Activated naive CD8-positive, alpha-beta T cell treated with anti-CD3 and anti-CD28 coated beads, Interleukin-2, amount 10 ng/mL, durations not matched to agents 7 days and 5 days (primary cell): ENCODE measurements at regions not wholly inside any gene's neighbourhood (a gene's known extent, or its start where the extent isn't known, plus 50 kb on each side); places are given as distances from the start of the nearest gene placed in this dataset.

Experiments
- ATAC-seq: fragments of 150-1000 bp; cut with Tn5 transposase; one replicate; pipeline ENCODE4 v1.10.0; 2021; ENCODE audit warnings: low read depth, moderate library complexity
- POLR2A ChIA-PET: fragments of 350-600 bp; sonication (Branson Sonifier 250); formaldehyde crosslinking; loops from one replicate; lab custom pipeline; 2021; ENCODE audit warnings: antibody characterized with exemption; lab: Charles Lee
- DNase-seq: peaks from one replicate; pipeline ENCODE4 v3.0.0; 2021
- H3K27ac Mint-ChIP-seq: one replicate; pipeline ENCODE4 v1.8.0; 2022; ENCODE audit warnings: mild to moderate bottlenecking, mixed read lengths
- H3K27me3 Mint-ChIP-seq: one replicate; pipeline ENCODE4 v1.8.0; 2022; ENCODE audit warnings: mild to moderate bottlenecking, moderate library complexity, mixed read lengths
- H3K36me3 Mint-ChIP-seq: one replicate; pipeline ENCODE4 v1.8.0; 2021; ENCODE audit warnings: mild to moderate bottlenecking, mixed read lengths
- H3K4me1 Mint-ChIP-seq: one replicate; pipeline ENCODE4 v1.8.0; 2021; ENCODE audit warnings: mixed read lengths
- H3K4me3 Mint-ChIP-seq: one replicate; pipeline ENCODE4 v1.8.0; 2022; ENCODE audit warnings: mild to moderate bottlenecking, moderate library complexity, mixed read lengths
- H3K9me3 Mint-ChIP-seq: one replicate; pipeline ENCODE4 v1.8.0; 2021; ENCODE audit warnings: mixed read lengths

GRCh38 chr2:150735894-150736498 is 248.5 kb upstream of the RND3 start:
- Mint-ChIP-seq H3K4me1 (no peaks in the 10 kb centered on the region), H3K4me3 (no peak overlapping the region), H3K27me3 (no peaks in the 10 kb centered on the region), H3K36me3 (no peaks in the 10 kb centered on the region), H3K27ac (no peak overlapping the region), H3K9me3 (no peaks in the 10 kb centered on the region)
- DNase-seq: no peak
- ATAC-seq: no peak
- POLR2A ChIA-PET: no interaction called here

- DNase-seq: no peak
- Mint-ChIP-seq H3K27ac (no peak overlapping the region), H3K4me3 (no peak overlapping the region), H3K4me1 (no peaks in the 10 kb centered on the region), H3K27me3 (no peaks in the 10 kb centered on the region), H3K9me3 (peaks cover 2% of the 10 kb centered on the region), H3K36me3 (no peaks in the 10 kb centered on the region)
- no peak for ATAC-seq
- POLR2A ChIA-PET: no interaction called here
Observed at GRCh38 chr2:150733051-150733618, 245.7 kb upstream of the RND3 start.

GRCh38 chr2:150732491-150732890 is 245.0 kb upstream of the RND3 start:
- Mint-ChIP-seq H3K27ac (no peak overlapping the region), H3K4me1 (no peaks in the 10 kb centered on the region)
- POLR2A ChIA-PET: no interaction called here

GRCh38 chr2:150732064-150732463 is 244.6 kb upstream of the RND3 start:
- ATAC-seq (no peak), DNase-seq (no peak)
- Mint-ChIP-seq H3K4me1 (no peaks in the 10 kb centered on the region), H3K27me3 (no peaks in the 10 kb centered on the region), H3K4me3 (no peak overlapping the region), H3K9me3 (peaks cover 2% of the 10 kb centered on the region), H3K27ac (no peak overlapping the region), H3K36me3 (no peaks in the 10 kb centered on the region)
- POLR2A ChIA-PET: no interaction called here

More at GRCh38 chr2:150732491-150732890, 245.0 kb upstream of the RND3 start:
- H3K4me3 Mint-ChIP-seq: no peak overlapping the region
- DNase-seq: no peak
- ATAC-seq: no peak
- no peaks in the 10 kb centered on the region for H3K27me3 Mint-ChIP-seq
- H3K36me3 Mint-ChIP-seq: no peaks in the 10 kb centered on the region
- H3K9me3 Mint-ChIP-seq: peaks cover 2% of the 10 kb centered on the region

GRCh38 chr2:150729495-150729955 is 242.1 kb upstream of the RND3 start:
- POLR2A ChIA-PET: no interaction called here
- H3K4me3 Mint-ChIP-seq: no peak overlapping the region
- H3K27ac Mint-ChIP-seq: no peak overlapping the region
- no peaks in the 10 kb centered on the region for H3K36me3 Mint-ChIP-seq
- H3K4me1 Mint-ChIP-seq: no peaks in the 10 kb centered on the region
- no peaks in the 10 kb centered on the region for H3K27me3 Mint-ChIP-seq
- ATAC-seq (no peak), DNase-seq (no peak)
- peaks cover 2% of the 10 kb centered on the region for H3K9me3 Mint-ChIP-seq

- no peak overlapping the region for H3K4me3 Mint-ChIP-seq
- no peaks in the 10 kb centered on the region for H3K4me1 Mint-ChIP-seq
- DNase-seq: no peak
- ATAC-seq: no peak
- POLR2A ChIA-PET: no interaction called here
- no peaks in the 10 kb centered on the region for H3K36me3 Mint-ChIP-seq
- peaks cover 5% of the 10 kb centered on the region for H3K9me3 Mint-ChIP-seq
- no peak overlapping the region for H3K27ac Mint-ChIP-seq
- H3K27me3 Mint-ChIP-seq: no peaks in the 10 kb centered on the region
Observed at GRCh38 chr2:150718280-150718679, 230.8 kb upstream of the RND3 start.

- H3K9me3 Mint-ChIP-seq: peaks cover 5% of the 10 kb centered on the region
- no peak overlapping the region for H3K27ac Mint-ChIP-seq
- H3K27me3 Mint-ChIP-seq: no peaks in the 10 kb centered on the region
- POLR2A ChIA-PET: no interaction called here
- H3K4me1 Mint-ChIP-seq: no peaks in the 10 kb centered on the region
- DNase-seq: no peak
- H3K36me3 Mint-ChIP-seq: no peaks in the 10 kb centered on the region
- no peak overlapping the region for H3K4me3 Mint-ChIP-seq
- ATAC-seq: no peak
Observed at GRCh38 chr2:150716186-150716585, 228.7 kb upstream of the RND3 start.

- Mint-ChIP-seq H3K4me3 (no peak overlapping the region), H3K27ac (no peak overlapping the region)
- POLR2A ChIA-PET: no interaction called here
Observed at GRCh38 chr2:150715501-150715900, 228.0 kb upstream of the RND3 start.

GRCh38 chr2:150710916-150711315 is 223.4 kb upstream of the RND3 start:
- no peaks in the 10 kb centered on the region for H3K9me3 Mint-ChIP-seq
- no peak overlapping the region for H3K4me3 Mint-ChIP-seq
- no peaks in the 10 kb centered on the region for H3K4me1 Mint-ChIP-seq
- no peak for DNase-seq
- no peaks in the 10 kb centered on the region for H3K36me3 Mint-ChIP-seq
- POLR2A ChIA-PET: no interaction called here
- H3K27ac Mint-ChIP-seq: no peak overlapping the region
- ATAC-seq: no peak
- no peaks in the 10 kb centered on the region for H3K27me3 Mint-ChIP-seq

More at GRCh38 chr2:150715501-150715900, 228.0 kb upstream of the RND3 start:
- Mint-ChIP-seq H3K9me3 (peaks cover 3% of the 10 kb centered on the region), H3K4me1 (no peaks in the 10 kb centered on the region), H3K27me3 (no peaks in the 10 kb centered on the region), H3K36me3 (no peaks in the 10 kb centered on the region)
- DNase-seq (no peak), ATAC-seq (no peak)

GRCh38 chr2:150710041-150710440 is 222.6 kb upstream of the RND3 start:
- Mint-ChIP-seq H3K4me1 (no peaks in the 10 kb centered on the region), H3K4me3 (no peak overlapping the region), H3K9me3 (no peaks in the 10 kb centered on the region), H3K36me3 (no peaks in the 10 kb centered on the region), H3K27ac (no peak overlapping the region), H3K27me3 (no peaks in the 10 kb centered on the region)
- POLR2A ChIA-PET: no interaction called here
- no peak for DNase-seq
- no peak for ATAC-seq

- H3K9me3 Mint-ChIP-seq: peaks cover 4% of the 10 kb centered on the region
- no peak overlapping the region for H3K4me3 Mint-ChIP-seq
- H3K27me3 Mint-ChIP-seq: peaks cover 2% of the 10 kb centered on the region
- POLR2A ChIA-PET: no interaction called here
- no peak for DNase-seq
- no peak for ATAC-seq
- no peaks in the 10 kb centered on the region for H3K36me3 Mint-ChIP-seq
- no peaks in the 10 kb centered on the region for H3K4me1 Mint-ChIP-seq
- H3K27ac Mint-ChIP-seq: no peak overlapping the region
Observed at GRCh38 chr2:150706561-150706960, 219.1 kb upstream of the RND3 start.

- no peak overlapping the region for H3K27ac Mint-ChIP-seq
- DNase-seq (no peak), ATAC-seq (no peak)
- no peaks in the 10 kb centered on the region for H3K4me1 Mint-ChIP-seq
- peaks cover 2% of the 10 kb centered on the region for H3K27me3 Mint-ChIP-seq
- POLR2A ChIA-PET: no interaction called here
- no peaks in the 10 kb centered on the region for H3K36me3 Mint-ChIP-seq
- H3K4me3 Mint-ChIP-seq: no peak overlapping the region
- H3K9me3 Mint-ChIP-seq: peaks cover 4% of the 10 kb centered on the region
Observed at GRCh38 chr2:150705767-150706166, 218.3 kb upstream of the RND3 start.

- H3K36me3 Mint-ChIP-seq: no peaks in the 10 kb centered on the region
- no peak overlapping the region for H3K4me3 Mint-ChIP-seq
- no peak overlapping the region for H3K27ac Mint-ChIP-seq
- H3K27me3 Mint-ChIP-seq: peaks cover 2% of the 10 kb centered on the region
- H3K9me3 Mint-ChIP-seq: peaks cover 4% of the 10 kb centered on the region
- no peaks in the 10 kb centered on the region for H3K4me1 Mint-ChIP-seq
- DNase-seq (no peak), ATAC-seq (no peak)
- POLR2A ChIA-PET: no interaction called here
Observed at GRCh38 chr2:150705357-150705756, 217.9 kb upstream of the RND3 start.

GRCh38 chr2:150702791-150703190 is 215.3 kb upstream of the RND3 start:
- ATAC-seq (no peak), DNase-seq (no peak)
- Mint-ChIP-seq H3K9me3 (peaks cover 4% of the 10 kb centered on the region), H3K36me3 (no peaks in the 10 kb centered on the region), H3K4me1 (no peaks in the 10 kb centered on the region), H3K27ac (no peak overlapping the region), H3K4me3 (no peak overlapping the region), H3K27me3 (peaks cover 2% of the 10 kb centered on the region)
- POLR2A ChIA-PET: no interaction called here
